GM21737 (cell line): ENCODE measurements at regions not wholly inside any gene's neighbourhood (a gene's known extent, or its start where the extent isn't known, plus 50 kb on each side); places are given as distances from the start of the nearest gene placed in this dataset.

ENCODE experiments used
- ATAC-seq: cut with Tn5 transposase; IDR thresholded peaks from one replicate; pipeline ENCODE4 v1.9.1; 2021; ENCODE audit warnings: mild to moderate bottlenecking, moderate library complexity; ENCODE audit not compliant: unreplicated experiment

- ATAC-seq = no peak
Observed at GRCh38 chr13:70430256-70430655, 322.0 kb upstream of the KLHL1 start.

DNA sequence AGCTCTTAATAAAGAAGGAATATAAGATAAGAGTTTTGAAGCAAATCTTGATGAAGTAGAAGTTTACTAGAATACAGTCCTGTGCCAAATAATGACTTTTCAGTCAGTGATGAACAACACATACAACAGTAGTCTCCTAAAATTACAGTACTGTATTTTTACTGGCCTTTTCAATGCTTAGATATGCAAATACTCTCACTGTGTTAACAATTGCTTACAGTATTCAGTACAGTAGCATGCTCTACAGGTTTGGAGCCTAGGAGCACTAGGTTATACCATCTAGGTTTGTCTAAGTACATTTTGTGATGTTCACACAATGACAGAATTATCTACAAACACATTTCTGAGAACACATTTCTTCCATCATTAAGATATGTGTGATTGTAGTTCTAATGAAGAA, 316.7 kb upstream of the KLHL1 start:
- no peak for ATAC-seq

DNA sequence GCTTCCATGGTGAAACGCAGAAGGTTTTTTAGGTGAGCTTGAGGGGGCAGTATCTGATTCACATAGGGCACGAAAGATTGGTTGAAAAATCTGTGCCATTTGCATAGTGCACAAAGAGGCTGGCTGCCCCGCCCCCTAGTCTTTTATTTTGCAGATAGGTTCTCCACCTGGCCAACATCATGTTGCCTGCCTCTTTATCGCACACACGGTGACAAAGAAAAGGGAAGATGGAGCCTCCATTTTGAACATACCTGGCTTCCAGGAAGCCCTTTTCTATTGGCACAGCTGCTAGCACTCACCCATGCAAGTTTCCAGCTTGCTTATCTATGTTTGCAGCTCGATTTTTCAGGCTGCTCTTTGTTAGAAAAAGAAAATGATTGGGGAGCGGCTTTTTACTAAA, 316.2 kb upstream of the KLHL1 start:
- no peak for ATAC-seq

GRCh38 chr13:70415136-70415535, 306.9 kb upstream of the KLHL1 start:
- no peak for ATAC-seq

DNA sequence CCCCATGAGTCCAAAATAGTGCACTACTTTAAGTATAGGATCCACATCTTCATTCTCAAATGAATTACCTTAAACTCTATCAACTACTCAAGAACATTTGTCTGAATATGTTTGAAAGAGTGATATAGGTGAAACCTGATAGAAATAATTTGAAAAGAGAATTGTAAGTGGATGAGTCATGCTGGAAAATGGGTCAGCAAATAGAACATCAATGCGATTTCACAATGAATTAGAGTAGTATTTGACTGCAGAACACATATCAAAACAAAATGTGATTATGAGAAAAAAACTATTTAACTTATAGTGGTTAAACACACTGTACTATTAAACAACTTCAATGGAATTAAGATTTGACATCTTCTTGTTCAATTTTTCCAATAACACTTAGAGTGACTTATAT, 300.6 kb upstream of the KLHL1 start:
- ATAC-seq = no peak

DNA sequence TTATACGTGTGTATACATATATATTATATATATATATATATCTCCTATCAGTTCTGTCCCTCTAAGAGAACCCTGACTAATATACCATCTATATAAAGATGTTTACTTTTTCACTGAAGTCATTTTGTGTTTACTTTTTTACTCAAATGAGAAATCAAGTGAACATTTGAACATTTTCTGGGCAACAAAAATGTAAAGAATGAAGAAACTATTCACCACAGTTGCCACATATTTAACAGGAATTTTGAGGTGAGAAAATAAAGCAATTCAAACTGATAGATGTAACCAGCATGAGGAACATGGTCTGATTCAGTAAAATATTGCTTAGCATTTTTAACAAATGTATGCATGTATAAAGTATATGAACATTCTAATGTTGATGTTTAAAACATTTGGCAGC, 299.2 kb upstream of the KLHL1 start:
- ATAC-seq = no peak

DNA sequence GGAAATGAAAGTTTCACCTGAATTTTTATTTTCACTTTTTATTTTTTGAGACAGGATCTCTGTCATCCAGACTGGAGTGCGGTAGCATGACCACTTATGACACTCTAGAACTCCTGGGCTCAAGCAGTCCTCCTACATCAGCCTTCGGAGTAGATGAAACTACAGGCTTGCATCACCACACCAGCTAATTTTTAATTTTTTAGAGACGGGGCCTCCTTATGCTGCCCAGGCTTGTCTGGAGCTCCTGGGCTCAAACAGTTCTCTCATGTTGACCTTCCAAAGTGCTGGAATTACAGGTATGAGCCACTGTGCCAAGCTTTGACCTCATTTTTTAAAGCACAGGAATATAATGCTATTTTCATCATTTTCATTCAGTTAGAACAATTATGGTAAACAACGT, 297.0 kb upstream of the KLHL1 start:
- no peak for ATAC-seq

GRCh38 chr13:70394031-70394548, 285.8 kb upstream of the KLHL1 start:
- ATAC-seq = no peak

- no peak for ATAC-seq
Observed at GRCh38 chr13:70391678-70392077, 283.4 kb upstream of the KLHL1 start.

DNA sequence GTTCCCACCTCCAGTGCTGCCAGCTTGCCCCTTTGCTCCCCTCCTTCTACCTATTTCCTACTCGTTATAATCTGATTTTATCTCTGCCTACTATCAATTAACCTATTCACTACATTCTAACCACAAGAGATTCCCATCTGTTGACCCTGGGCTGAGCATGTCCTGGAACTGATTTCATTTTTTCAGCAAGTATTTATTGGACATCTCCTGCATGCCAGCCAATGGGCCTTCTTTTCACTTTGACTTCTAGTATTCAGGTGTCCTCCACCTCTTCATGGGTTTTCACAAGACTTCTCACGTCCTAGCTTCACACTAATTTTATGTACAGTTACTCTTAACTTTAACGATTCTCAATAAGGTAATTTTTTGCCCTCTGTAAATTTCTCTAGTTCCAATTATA, 282.7 kb upstream of the KLHL1 start:
- ATAC-seq = no peak

DNA sequence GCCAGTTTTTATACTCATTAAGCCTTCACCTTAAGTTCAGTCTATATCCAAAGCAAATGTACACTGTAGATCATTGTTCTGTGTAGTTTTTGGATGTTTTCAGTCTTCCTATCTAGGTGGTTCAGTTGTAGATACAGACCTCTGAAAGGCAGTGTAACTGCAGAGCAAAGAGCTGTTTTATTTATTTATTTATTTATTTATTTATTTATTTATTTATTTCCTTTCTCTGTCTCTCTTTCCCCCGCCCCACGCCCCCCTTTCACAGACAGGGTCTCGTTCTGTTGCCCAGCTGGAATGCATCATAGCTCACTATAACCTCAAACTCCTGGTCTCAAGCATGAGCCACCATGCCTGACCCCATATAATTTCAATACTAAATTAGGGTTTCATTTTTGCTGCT, 281.8 kb upstream of the KLHL1 start:
- ATAC-seq = no peak

DNA sequence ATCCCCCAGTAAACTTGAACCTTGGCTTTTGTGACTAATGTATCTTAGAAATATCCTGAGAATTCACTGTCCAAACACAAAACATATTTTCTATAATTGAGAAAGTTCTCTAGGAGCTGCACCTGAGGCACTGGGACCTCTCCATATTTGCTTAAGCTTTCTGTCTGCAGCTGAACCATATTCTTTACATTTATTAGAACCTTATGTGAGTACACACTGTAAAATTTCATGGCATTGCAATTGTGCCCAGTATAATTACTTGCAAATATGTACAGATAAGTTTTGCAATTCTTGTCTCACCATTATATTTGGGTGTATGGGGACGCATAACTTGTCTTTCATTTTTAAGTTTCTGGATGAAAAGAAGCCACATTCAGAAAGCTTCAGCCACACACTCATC, 280.7 kb upstream of the KLHL1 start:
- ATAC-seq = no peak

DNA sequence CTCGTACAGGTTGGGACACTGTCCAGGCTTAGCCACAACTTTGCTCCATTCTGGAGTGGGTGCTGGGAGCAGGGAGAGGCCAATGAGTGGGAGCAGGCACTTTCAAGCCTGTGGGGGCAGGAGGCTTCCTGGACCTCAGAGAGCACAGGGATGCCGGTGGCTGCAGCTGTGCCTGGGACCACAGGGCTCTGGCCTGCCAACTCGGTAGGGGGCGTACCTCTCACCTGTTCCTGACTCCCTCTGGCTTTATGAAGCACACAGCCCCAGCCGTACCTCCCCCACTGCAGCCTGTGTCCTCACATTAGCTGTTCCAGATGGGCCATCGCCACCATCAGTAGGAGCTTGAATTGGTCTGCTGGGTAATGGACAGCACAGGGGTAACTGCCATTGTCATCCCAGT, 278.7 kb upstream of the KLHL1 start:
- ATAC-seq = no peak

DNA sequence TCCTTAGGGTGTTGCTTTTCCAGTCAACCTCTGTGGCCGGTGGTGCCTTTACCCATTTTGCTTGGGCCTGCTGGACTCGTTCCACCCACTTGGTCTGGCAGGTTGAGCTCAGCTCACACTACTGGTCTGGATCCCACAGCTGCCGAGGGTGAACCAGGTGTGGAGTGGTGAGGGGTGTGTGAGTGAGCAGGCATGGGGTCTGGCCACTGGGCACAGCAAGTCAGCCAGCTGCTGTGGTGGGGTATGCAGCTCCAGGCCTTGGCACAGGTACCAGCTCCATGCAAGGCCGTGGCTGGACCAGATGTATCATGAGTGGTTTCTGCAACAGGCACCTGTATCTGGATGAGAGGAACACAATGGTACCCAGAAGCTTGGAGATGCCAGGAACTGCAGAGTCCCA, 277.6 kb upstream of the KLHL1 start:
- ATAC-seq = no peak

GRCh38 chr13:70384156-70384555, 275.9 kb upstream of the KLHL1 start:
- ATAC-seq = no peak

GRCh38 chr13:70380809-70381208, 272.6 kb upstream of the KLHL1 start:
- no peak for ATAC-seq

- no peak for ATAC-seq
Observed at GRCh38 chr13:70375718-70376117, 267.5 kb upstream of the KLHL1 start.

GRCh38 chr13:70370924-70371323, 262.7 kb upstream of the KLHL1 start:
- no peak for ATAC-seq

GRCh38 chr13:70366720-70367119, 258.5 kb upstream of the KLHL1 start:
- ATAC-seq = no peak

GRCh38 chr13:70363991-70364390, 255.7 kb upstream of the KLHL1 start:
- no peak for ATAC-seq

- ATAC-seq = no peak
Observed at GRCh38 chr13:70362820-70363570, 254.7 kb upstream of the KLHL1 start.

DNA sequence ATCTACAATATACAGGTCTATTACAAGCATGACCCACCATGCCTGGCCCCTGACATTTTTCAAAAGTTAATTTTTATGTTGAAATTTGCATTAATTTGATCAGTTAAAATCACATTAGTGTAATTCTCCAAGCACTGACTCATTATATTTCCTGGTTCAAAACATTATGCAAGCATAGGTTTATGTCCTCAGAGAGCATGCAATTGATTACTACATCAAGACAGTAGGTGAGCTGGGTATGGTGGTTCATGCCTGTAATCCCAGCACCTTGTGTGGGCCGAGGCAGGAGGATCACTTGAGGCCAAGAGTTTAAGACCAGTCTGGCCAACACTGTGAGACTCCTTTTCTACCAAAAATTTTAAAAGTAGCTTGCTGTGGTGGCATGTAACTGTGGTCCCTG, 248.8 kb upstream of the KLHL1 start:
- no peak for ATAC-seq

GRCh38 chr13:70353096-70353495, 244.8 kb upstream of the KLHL1 start:
- ATAC-seq = no peak
